Rectal smooth muscle tissue (tissue), 1 donor: ENCODE measurements at regions not wholly inside any gene's neighbourhood (a gene's known extent, or its start where the extent isn't known, plus 50 kb on each side); places are given as distances from the start of the nearest gene placed in this dataset.

Experiments
- H3K27ac ChIP-seq: one replicate; pipeline ENCODE4 v1.7.0; 2013; ENCODE audit warnings: low read depth, low read length, inconsistent platforms
- H3K27me3 ChIP-seq: one replicate; pipeline ENCODE4 v1.7.0; 2013; ENCODE audit warnings: low read length; ENCODE audit not compliant: control insufficient read depth, insufficient read depth
- H3K36me3 ChIP-seq: one replicate; pipeline ENCODE4 v1.7.0; 2013; ENCODE audit warnings: low read length; ENCODE audit not compliant: control insufficient read depth, insufficient read depth
- H3K4me1 ChIP-seq: one replicate; pipeline ENCODE4 v1.7.0; 2013; ENCODE audit warnings: low read length; ENCODE audit not compliant: control insufficient read depth, insufficient read depth
- H3K4me3 ChIP-seq: one replicate; pipeline ENCODE4 v1.7.0; 2013; ENCODE audit warnings: low read length
- H3K9ac ChIP-seq: one replicate; pipeline ENCODE4 v1.7.0; 2013; ENCODE audit warnings: low read length

DNA sequence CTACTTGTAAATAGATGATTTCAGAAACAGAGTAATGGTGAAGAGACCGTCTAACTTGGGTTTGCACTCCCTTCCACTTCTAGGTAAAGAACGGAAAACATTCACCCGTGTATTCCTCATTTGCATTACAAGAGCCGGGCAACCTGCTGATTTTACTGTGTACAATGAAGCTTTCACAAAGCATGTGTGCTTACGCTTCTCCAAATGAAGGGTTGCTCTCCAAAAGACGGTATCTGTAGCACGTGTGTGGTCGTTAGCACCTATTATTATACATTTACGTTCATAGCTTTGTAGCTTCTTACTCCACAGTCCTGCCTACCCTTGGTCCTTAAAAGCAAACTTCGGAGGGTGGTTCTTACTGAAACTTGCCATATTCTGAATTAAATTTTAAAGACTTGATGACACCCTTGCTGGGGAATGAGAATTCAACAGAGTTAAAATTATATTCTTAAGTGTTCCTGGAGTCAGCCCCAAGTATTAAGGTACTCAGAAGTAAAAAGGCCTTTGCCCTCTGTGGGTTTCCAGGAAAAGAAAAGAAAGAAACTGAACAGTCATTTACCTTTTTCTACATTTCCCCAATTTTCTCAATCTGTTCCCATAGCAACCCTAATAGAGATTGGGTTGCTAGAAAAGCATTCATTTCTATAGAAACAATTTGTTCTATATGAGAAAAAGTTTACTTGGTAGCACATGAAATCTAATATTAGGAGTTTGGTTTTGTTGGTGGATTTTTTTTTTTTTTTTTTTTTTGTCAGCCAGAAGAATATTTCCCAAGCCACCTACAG, 61.9 kb upstream of the KCNG1 start:
- no peaks in the 10 kb centered on the region for H3K27me3 ChIP-seq
- H3K4me1 ChIP-seq, result no peaks in the 10 kb centered on the region

DNA sequence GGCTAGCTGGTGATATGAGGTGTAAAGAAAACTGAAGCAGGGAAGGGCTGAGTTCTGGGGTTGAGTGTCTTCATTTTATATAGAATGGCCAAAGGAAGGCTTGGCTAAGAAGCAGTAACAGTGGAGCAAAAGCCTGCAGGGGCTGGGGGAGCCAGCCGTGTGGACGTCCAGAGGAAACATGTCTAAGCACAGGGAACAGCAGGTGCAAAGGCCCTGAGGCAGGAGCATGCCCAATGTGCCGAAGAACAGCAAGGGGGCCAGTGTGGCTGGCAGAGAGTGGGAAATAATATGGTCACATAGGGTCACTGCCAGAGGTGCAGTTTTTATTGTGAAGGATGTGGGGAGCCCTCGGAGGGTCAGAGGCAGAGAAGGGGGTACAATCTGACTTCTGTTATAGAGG, 60.5 kb upstream of the KCNG1 start:
- H3K27me3 ChIP-seq, result peaks cover under 1% of the 10 kb centered on the region

More for the DNA sequence above, 61.9 kb upstream of the KCNG1 start:
- H3K9ac ChIP-seq, result no peak overlapping the region
- no peak overlapping the region for H3K4me3 ChIP-seq
- no peak overlapping the region for H3K27ac ChIP-seq
- no peaks in the 10 kb centered on the region for H3K36me3 ChIP-seq

GRCh38 chr20:51082988-51083387, 60.1 kb upstream of the KCNG1 start:
- Histone ChIP-seq H3K27ac (no peak overlapping the region), H3K27me3 (peaks cover 2% of the 10 kb centered on the region), H3K9ac (no peak overlapping the region), H3K4me1 (no peaks in the 10 kb centered on the region), H3K36me3 (no peaks in the 10 kb centered on the region), H3K4me3 (no peak overlapping the region)

More for the DNA sequence above, 60.5 kb upstream of the KCNG1 start:
- Histone ChIP-seq H3K4me3 (no peak overlapping the region), H3K9ac (no peak overlapping the region), H3K27ac (no peak overlapping the region), H3K4me1 (no peaks in the 10 kb centered on the region), H3K36me3 (no peaks in the 10 kb centered on the region)

DNA sequence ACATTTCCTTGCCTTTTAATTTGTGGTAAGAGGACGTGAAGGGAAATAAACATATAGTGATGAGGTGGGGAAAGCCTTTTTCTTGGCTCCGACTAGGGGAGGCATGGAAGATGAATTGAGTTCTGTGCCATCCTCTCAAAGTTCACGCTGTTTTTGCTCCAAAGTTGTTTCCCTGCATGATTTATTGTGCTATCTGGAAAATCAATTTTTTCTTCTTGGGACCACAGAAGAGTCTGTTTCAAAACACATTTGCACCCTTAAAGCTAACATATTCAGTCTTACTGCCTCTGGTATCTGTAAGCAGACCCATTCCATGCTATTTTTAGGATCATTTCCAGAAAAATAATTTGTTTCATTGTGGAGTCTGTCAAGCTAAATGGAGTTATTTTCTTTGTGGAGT, 57.6 kb upstream of the KCNG1 start:
- Histone ChIP-seq H3K4me3 (no peak overlapping the region), H3K27me3 (peaks cover 6% of the 10 kb centered on the region), H3K27ac (no peak overlapping the region), H3K9ac (no peak overlapping the region), H3K36me3 (no peaks in the 10 kb centered on the region), H3K4me1 (no peaks in the 10 kb centered on the region)

DNA sequence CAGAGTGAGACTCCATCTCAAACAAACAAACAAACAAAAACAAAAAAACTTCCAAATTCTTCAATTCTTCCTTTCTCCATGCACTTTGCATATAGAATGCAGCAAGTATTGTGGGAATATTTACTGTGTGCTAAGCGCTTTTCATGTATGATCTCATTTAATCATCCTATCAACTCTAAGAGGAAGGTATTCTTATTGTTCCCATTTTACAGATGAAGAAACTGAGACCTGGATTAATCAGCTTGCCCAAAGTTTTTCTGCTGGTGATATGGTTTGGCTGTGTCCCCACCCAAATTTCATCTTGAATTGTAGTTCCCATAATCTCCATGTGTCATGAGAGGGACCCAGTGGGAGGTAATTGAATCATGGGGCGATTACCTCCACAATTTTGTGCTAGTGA, 56.6 kb upstream of the KCNG1 start:
- Histone ChIP-seq H3K36me3 (no peaks in the 10 kb centered on the region), H3K27ac (no peak overlapping the region), H3K4me1 (no peaks in the 10 kb centered on the region), H3K9ac (no peak overlapping the region), H3K4me3 (no peak overlapping the region), H3K27me3 (peaks cover 6% of the 10 kb centered on the region)

GRCh38 chr20:51077686-51078060, 54.8 kb upstream of the KCNG1 start:
- Histone ChIP-seq H3K36me3 (no peaks in the 10 kb centered on the region), H3K4me3 (no peak overlapping the region), H3K27ac (no peak overlapping the region), H3K27me3 (peaks cover 9% of the 10 kb centered on the region), H3K9ac (no peak overlapping the region), H3K4me1 (no peaks in the 10 kb centered on the region)

- Histone ChIP-seq H3K36me3 (no peaks in the 10 kb centered on the region), H3K4me1 (no peaks in the 10 kb centered on the region)
These were observed 54.1 kb upstream of the KCNG1 start for GRCh38 chr20:51076786-51077685.

GRCh38 chr20:51074062-51074461, 51.2 kb upstream of the KCNG1 start:
- Histone ChIP-seq H3K4me1 (no peaks in the 10 kb centered on the region), H3K9ac (no peak overlapping the region), H3K36me3 (no peaks in the 10 kb centered on the region), H3K4me3 (no peak overlapping the region), H3K27ac (no peak overlapping the region), H3K27me3 (peaks cover 9% of the 10 kb centered on the region)

More at GRCh38 chr20:51076786-51077685, 54.1 kb upstream of the KCNG1 start:
- Histone ChIP-seq H3K27me3 (peaks cover 9% of the 10 kb centered on the region), H3K27ac (no peak overlapping the region), H3K4me3 (no peak overlapping the region), H3K9ac (no peak overlapping the region)
